Neural cell (in vitro differentiated cells): ENCODE measurements at regions not wholly inside any gene's neighbourhood (a gene's known extent, or its start where the extent isn't known, plus 50 kb on each side); places are given as distances from the start of the nearest gene placed in this dataset.

Experiments
- CTCF ChIP-seq: fragments of 450-650 bp; IDR thresholded peaks from 2 replicates; pipeline ENCODE4 v1.5.1; 2014; ENCODE audit warnings: antibody characterized with exemption, mild to moderate bottlenecking, moderate library complexity; ENCODE audit not compliant: poor library complexity, severe bottlenecking
- RAD21 ChIP-seq: fragments of 450-650 bp; conservative IDR thresholded peaks from 2 replicates; pipeline ENCODE4 v1.6.1; 2014; ENCODE audit warnings: antibody characterized with exemption, mild to moderate bottlenecking, moderate library complexity

DNA sequence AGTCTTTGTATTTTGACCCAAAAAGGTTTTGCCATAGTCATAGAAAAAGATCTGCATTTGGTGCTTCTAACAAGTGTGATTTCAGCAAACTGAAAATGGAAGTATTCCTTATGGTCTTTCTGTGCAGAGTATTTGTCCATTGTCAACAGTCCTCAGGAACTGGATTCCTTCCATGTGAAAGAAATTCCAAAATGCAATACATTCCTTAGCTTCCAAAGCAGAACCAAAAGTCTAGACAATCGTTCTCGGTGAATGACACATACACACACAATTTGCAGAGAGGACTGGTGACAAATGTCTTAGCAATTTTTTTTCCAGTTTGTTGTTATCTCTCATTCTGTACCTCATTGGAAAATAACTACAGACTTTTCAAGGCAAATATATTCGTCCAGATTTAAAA lies 562.2 kb upstream of the SLIT2 start:
- TF ChIP-seq CTCF = no peak
- no peak for TF ChIP-seq RAD21
